Pulmonary artery endothelial cell (primary cell): ENCODE measurements at regions not wholly inside any gene's neighbourhood (a gene's known extent, or its start where the extent isn't known, plus 50 kb on each side); places are given as distances from the start of the nearest gene placed in this dataset.
"Not testable (repeated sequence)": the region's sequence is repeated elsewhere in the genome, so short reads cannot be mapped to it uniquely, and the experiment has no call there.

Experiments used
- DNase-seq: peaks from one replicate; pipeline ENCODE4 v3.0.0-alpha.2; 2011; ENCODE audit warnings: low read depth, low spot score

DNA sequence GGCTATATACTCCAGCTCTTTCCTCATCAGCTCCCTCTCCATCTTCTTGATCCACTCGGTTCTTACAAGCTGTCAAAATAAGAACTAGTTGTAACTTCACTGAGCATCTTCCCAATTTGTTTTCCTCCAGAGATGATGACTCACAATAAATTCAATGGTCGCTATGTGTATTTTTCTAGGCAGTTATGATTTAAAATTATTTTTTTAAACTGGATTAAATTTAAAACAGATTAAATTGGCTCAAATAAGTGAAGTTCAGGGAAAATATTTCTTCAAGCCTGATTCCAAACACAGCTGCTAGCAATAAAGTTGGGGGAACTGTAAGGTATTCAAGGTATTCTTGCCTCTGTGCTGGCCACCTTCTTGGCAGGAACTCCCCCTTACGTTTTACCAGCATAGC, 717.7 kb upstream of the USP15 start:
- DNase-seq: no peak

- DNase-seq: no peak
These were observed 713.9 kb upstream of the USP15 start for GRCh38 chr12:61546296-61546695.

DNA sequence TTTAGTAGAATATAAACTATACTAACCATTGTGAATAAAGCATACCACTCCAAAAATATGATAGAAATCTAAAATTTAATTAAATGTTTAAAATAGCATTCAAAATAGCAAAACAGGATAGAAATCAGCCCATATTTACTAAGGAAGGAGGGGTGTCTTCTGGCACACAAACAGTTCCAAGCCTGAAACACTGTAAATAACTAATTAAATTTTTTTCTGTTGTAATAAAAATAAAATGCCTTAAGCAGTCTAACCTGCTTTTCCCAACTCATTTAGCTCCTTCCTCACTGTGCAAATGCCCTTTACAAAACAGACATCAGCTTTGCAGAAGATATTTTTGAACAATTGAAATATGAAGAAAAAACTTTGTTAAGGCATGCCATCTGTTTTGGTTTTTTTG, 707.1 kb upstream of the USP15 start:
- no peak for DNase-seq

DNA sequence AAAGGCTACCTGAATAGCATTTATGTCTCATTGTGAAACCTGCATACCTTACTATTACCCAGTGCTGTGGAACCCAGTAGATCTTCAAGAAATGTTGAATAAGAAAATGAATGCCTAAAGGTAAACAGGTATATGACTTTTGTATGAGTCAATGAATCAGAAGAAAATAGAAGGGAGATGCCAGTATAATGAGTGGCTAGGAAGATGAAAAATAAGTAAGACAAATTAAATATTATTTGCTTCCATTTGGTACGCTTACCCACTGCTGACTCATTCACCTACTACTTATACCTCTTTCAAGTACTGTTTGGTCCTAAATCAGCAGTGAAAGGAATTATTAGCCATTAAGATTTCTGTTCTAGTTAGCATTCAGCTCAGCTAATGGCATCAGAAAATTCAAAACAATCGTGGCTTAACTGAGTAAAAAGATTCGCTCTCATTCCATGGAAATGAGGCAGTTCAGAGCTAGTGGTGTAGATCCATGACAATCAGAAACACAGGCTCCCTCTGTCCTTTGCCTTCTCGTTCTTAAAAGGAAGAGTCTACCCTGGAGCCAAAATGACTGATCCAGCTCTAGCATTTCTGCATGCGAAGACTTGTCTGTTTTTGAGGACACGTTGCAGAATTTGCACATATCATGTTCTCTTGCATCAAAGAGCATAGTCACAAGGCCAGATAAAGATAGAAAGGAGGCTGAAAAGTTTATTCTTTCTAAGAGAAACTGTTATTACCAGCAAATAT, 705.8 kb upstream of the USP15 start:
- DNase-seq: no peak

- DNase-seq: no peak
These were observed 696.3 kb upstream of the USP15 start for GRCh38 chr12:61563665-61564450.

DNA sequence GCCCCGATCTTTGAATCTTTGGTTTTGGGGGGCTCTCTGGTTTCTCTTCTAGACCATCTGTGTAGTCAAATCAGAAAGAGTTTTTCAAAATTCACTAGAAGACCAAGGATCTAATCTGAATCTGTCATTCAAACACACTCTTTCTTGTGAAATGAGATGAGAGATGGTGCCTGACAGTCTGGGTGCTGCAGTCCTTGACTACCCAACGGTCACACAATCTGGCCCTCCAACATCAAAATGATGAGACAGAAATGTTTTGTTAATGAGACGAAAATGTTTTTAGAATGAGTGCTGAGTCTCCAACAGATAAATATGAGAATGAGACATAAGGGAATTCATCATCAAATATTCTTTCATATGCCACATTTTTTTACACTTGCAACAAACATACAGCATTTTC, 695.7 kb upstream of the USP15 start:
- DNase-seq: no peak

DNA sequence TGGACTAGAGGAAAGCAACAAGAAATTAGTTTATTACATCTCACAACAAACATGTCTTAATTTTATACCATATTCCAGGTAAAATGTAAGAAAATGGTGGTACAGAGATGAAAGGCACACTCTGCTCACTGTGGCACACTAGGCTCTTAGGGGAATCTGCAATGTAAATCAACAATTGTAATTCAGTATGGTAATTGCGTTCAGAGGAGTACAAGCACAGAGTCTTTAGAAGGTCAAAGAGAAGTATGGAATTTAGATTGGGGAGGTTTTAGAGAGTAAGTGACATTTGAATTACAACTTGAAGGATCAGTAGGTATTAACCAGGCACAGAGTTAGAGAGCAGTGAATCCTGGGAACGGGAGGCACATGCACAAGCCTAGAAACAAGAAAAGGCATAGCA, 694.0 kb upstream of the USP15 start:
- DNase-seq: no peak

- DNase-seq: no peak
These were observed 685.9 kb upstream of the USP15 start for GRCh38 chr12:61574339-61574738.

DNA sequence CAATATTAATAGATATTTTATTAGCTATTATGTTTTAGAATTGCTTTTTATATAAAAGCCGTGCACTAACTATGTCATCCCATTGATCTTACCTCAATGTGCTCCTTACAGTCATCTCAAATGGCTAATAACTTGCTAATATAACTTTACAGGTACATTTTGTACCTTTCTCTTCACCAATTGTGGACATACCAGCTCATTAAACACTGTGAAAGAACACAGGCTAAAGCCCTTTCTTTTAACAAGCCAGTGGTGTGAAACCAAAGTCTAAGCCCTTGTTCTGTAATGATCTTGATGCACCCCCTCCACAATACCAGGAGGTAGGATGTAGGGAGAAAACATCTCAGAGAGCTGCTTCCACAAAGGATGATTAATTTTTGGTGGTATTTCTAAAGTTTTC, 675.3 kb upstream of the USP15 start:
- no peak for DNase-seq

DNA sequence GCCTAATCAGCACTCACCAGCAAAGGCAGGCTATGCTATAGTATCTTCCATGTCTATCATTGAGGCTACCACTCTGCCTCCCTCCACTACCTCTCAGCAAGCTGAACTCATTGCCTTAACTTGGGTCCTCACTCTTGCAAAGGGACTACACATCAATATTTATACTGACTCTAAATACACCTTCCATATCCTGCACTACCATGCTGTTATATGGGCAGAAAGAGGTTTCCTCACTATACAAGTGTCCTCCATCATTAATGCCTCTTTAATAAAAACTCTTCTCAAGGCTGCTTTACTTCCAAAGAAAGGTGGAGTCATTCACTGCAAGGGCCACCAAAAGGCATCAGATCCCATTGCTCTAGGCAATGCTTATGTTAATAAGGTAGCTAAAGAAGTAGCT, 669.3 kb upstream of the USP15 start:
- DNase-seq: not testable (repeated sequence)

DNA sequence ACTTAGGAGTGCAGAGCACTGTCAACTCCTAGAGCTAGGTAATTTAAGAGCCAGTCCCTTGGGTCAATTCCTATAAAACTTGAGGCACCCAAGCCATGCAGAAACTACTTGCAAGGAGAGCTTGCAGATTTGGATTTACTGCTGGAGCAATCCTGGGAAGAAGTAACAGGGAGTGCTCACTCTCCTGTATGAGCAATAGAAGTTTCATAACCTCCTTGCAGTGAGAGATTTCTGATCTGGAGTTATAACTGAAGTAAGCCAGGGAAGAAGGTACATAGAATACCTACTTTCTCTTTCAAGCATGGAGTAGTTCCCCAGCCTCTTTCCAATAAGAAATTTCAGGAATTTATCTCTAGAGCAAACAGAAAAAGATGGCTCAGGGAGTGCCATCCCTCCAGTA, 650.1 kb upstream of the USP15 start:
- no peak for DNase-seq

DNA sequence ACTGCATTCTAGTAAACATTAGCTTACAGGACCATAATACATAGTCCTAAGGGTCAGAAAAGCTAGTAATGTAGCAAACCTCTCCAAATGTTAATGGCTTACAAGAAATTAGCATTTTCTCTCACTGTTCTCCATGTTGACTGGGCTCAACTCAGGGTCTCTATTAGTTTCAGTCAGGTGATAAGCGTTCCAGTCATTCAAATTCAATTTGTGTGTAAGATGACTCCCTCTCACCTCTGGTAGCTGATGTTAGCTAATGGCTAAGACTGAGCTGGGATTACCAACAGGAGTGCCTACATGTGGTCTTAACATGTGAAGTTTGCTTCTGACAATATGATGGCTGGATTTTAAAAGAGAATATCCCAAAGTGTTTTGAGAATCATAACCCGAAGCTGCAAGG, 630.5 kb upstream of the USP15 start:
- DNase-seq: no peak

GRCh38 chr12:61646639-61647038, 613.6 kb upstream of the USP15 start:
- no peak for DNase-seq

DNA sequence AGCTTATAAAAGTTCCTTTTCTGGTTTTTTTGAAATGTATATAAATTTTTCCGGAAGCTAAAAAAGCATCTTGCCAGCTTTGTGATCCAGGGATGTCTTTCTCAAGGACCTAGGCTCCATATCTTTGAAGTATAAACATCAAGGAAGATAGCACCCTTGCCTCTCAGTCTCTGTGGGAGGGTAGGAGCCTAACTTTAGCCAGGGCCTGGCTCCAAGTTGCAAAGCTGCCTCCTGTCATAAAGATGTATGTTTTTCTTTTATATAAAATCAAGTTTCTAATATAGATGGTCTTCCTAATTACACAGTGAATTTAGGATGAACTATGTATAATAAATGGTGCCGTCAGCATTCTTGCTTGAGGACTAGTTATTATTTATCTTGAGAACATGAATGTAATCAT, 612.6 kb upstream of the USP15 start:
- DNase-seq: no peak

GRCh38 chr12:61652265-61652664, 607.9 kb upstream of the USP15 start:
- no peak for DNase-seq

- DNase-seq: no peak
These were observed 605.5 kb upstream of the USP15 start for GRCh38 chr12:61654698-61655097.

DNA sequence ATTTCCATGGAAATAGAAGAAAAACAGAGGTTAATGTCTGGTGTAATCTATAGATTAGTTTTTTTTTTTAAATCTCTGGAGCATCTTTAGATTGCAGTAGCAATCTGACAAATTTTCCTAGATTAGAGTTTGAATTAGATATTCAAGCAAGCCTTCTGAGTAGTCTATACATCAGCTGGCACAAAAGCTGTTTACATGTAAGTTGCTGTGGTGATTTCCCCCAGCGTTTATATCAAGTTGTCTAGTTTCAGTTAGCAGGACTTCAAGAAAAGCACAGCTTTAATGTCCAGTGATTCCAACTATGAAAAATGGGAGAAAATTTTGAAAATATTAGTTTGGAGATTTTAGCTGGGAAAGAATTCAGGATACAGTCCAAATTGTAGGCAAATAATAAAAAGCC, 605.0 kb upstream of the USP15 start:
- no peak for DNase-seq

DNA sequence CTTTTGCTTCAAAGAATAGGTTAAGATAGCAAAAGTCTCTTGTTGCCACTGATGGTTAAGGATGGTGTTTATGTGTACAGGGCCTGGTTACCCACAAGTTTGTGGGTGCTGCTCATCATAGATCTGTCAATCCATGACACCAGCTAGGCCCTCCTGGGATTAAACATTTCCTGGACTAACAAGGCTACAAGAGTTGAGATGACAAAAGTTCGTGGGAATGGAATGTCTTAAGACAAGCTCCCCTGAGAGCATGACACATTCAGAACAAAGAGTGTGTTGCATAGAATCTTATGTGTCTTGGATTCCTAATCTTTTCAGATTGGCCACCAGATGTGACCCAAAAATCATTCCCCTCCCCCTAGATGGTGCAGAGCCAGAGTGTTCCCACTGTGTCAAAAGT, 592.5 kb upstream of the USP15 start:
- DNase-seq: no peak

- no peak for DNase-seq
These were observed 583.7 kb upstream of the USP15 start for GRCh38 chr12:61676520-61676919.

DNA sequence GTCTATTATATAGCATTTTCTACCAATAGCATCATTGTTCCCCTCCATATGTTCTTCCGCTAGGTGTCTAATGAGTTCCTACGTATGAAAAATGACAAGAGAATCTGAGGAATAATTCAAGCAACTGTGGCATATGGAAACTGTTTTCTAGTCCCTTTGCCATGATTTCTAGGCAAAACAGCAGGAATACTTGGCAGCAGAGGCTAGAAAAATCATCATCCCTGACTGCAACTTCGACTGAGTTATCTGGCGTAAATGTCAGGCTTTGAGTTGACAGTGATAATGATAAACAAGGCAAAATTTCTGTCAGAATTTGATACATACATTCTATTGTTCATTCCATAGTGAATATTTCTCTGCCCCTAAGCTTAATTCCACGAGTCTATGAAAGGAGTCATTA, 572.8 kb upstream of the USP15 start:
- DNase-seq: no peak

GRCh38 chr12:61694214-61694613, 566.0 kb upstream of the USP15 start:
- DNase-seq: no peak

- no peak for DNase-seq
These were observed 558.7 kb upstream of the USP15 start for GRCh38 chr12:61701471-61701870.

GRCh38 chr12:61706783-61707182, 553.4 kb upstream of the USP15 start:
- DNase-seq: no peak
